ENCODE measurements at regions not wholly inside any gene's neighbourhood (a gene's known extent, or its start where the extent isn't known, plus 50 kb on each side); places are given as distances from the start of the nearest gene placed in this dataset.

GRCh38 chr15:39131609-39132008 is 449.3 kb upstream of the THBS1 start:
- DNase-seq: no peak

- DNase-seq: no peak
Observed at GRCh38 chr15:39132070-39132469, 448.8 kb upstream of the THBS1 start.

GRCh38 chr15:39132954-39133600 is 447.8 kb upstream of the THBS1 start:
- no peak for DNase-seq

- DNase-seq: no peak
Observed at GRCh38 chr15:39134282-39134681, 446.6 kb upstream of the THBS1 start.

- no peak for DNase-seq
Observed at GRCh38 chr15:39135989-39136388, 444.9 kb upstream of the THBS1 start.

GRCh38 chr15:39139431-39140059 is 441.3 kb upstream of the THBS1 start:
- no peak for DNase-seq

- no peak for DNase-seq
Observed at GRCh38 chr15:39140060-39140604, 440.7 kb upstream of the THBS1 start.

GRCh38 chr15:39142500-39142899 is 438.4 kb upstream of the THBS1 start:
- DNase-seq: no peak

GRCh38 chr15:39143479-39143878 is 437.4 kb upstream of the THBS1 start:
- no peak for DNase-seq

GRCh38 chr15:39144051-39144450 is 436.8 kb upstream of the THBS1 start:
- DNase-seq: no peak

GRCh38 chr15:39144613-39145499 is 436.0 kb upstream of the THBS1 start:
- no peak for DNase-seq

GRCh38 chr15:39145854-39146625 is 434.8 kb upstream of the THBS1 start:
- DNase-seq: no peak

GRCh38 chr15:39149636-39150150 is 431.2 kb upstream of the THBS1 start:
- no peak for DNase-seq

GRCh38 chr15:39151545-39151944 is 429.3 kb upstream of the THBS1 start:
- no peak for DNase-seq

GRCh38 chr15:39153058-39153714 is 427.7 kb upstream of the THBS1 start:
- DNase-seq: no peak

- DNase-seq: no peak
Observed at GRCh38 chr15:39153716-39154115, 427.2 kb upstream of the THBS1 start.

GRCh38 chr15:39154227-39154638 is 426.6 kb upstream of the THBS1 start:
- no peak for DNase-seq

- DNase-seq: no peak
Observed at GRCh38 chr15:39154776-39155175, 426.1 kb upstream of the THBS1 start.

- DNase-seq: no peak
Observed at GRCh38 chr15:39156166-39156565, 424.7 kb upstream of the THBS1 start.

- no peak for DNase-seq
Observed at GRCh38 chr15:39156646-39157250, 424.1 kb upstream of the THBS1 start.

- no peak for DNase-seq
Observed at GRCh38 chr15:39157882-39158281, 423.0 kb upstream of the THBS1 start.

All from central memory CD4-positive, alpha-beta T cell (primary cell).